HepG2 (cell line): ENCODE measurements at regions not wholly inside any gene's neighbourhood (a gene's known extent, or its start where the extent isn't known, plus 50 kb on each side); places are given as distances from the start of the nearest gene placed in this dataset.

Experiments used
- ATAC-seq: fragments of 200-7000 bp; cut with Tn5 transposase; 3 replicates; pipeline ENCODE4 v1.9.1; 2020; ENCODE audit warnings: mild to moderate bottlenecking, moderate library complexity
- BruUV-seq: library from RNA; stranded (reverse); fragments of 400-500 nt; replicated peaks from 2 replicates; lab custom pipeline; 2021; lab: Mats Ljungman, UMichigan
- CTCF ChIA-PET: fragments of 300-600 bp; formaldehyde crosslinking; extraction: SDS; loops from one replicate; lab custom pipeline; 2021; ENCODE audit warnings: low total read pairs, inconsistent platforms, low intra/inter-chr PET ratio; lab: Yijun Ruan, JAX
- POLR2A ChIA-PET: fragments of 350-600 bp; sonication (Branson Sonifier 250); formaldehyde crosslinking; loops from one replicate; lab custom pipeline; 2020; ENCODE audit warnings: antibody characterized with exemption, inconsistent platforms; lab: Yijun Ruan, JAX
- DNase-seq: peaks from one replicate; pipeline ENCODE4 v3.0.0-alpha.2; 2015; ENCODE audit warnings: low spot score
- FAIRE-seq: peaks from 3 replicates; lab custom pipeline; 2011; peaks lifted over from hg19 to GRCh38; lab: Jason Lieb, UNC
- H2AFZ ChIP-seq: one replicate; pipeline ENCODE4 v1.6.1; 2011; ENCODE audit warnings: low read length, inconsistent platforms
- H3K27ac ChIP-seq: fragments of 300-600 bp; 3 replicates; pipeline ENCODE4 v1.8.0; 2011; ENCODE audit warnings: mixed run types, mild to moderate bottlenecking, mixed read lengths, low read length, inconsistent platforms; ENCODE audit not compliant: insufficient read depth; ENCODE audit errors: extremely low read length
- H3K27me3 ChIP-seq, 2 experiments: fragments of 200-600 bp in 1 of 2; 2 replicates in 1 of 2; 3 replicates in 1 of 2; pipeline versions ENCODE4 v1.6.0 to v1.8.0; 2011; ENCODE audit warnings: low read length in 2 of 2, mild to moderate bottlenecking in 2 of 2, moderate library complexity in 2 of 2, inconsistent platforms in 1 of 2; ENCODE audit not compliant: insufficient read depth in 2 of 2, control insufficient read depth in 1 of 2
- H3K36me3 ChIP-seq, 2 experiments: fragments of 200-600 bp in 1 of 2; replicated peaks in 1 of 2; 2 replicates in 1 of 2; 3 replicates in 1 of 2; pipeline versions ENCODE4 v1.5.1 to v1.8.0; 2011; ENCODE audit warnings: low read length in 2 of 2, inconsistent platforms in 1 of 2; ENCODE audit not compliant: insufficient read depth in 2 of 2, control insufficient read depth in 1 of 2
- H3K4me1 ChIP-seq: 2 replicates; pipeline ENCODE4 v1.5.1; 2012; ENCODE audit warnings: low read length, inconsistent platforms; ENCODE audit not compliant: insufficient read depth
- H3K4me2 ChIP-seq: 2 replicates; pipeline ENCODE4 v1.6.0; 2011; ENCODE audit warnings: low read depth, low read length, inconsistent platforms
- H3K4me3 ChIP-seq, 3 experiments: fragments of 200-600 bp in 1 of 3; sonication (generic), shearing (Covaris generic) in 1 of 3; replicated peaks in 1 of 3; 2 replicates each; pipeline ENCODE4 v1.5.1; 2011 to 2016; ENCODE audit warnings: low read length in 3 of 3, inconsistent platforms in 2 of 3, low read depth in 2 of 3, mild to moderate bottlenecking in 2 of 3, control low read depth in 1 of 3, mixed read lengths in 1 of 3; ENCODE audit not compliant: insufficient read depth in 1 of 3
- H3K79me2 ChIP-seq: one replicate; pipeline ENCODE4 v1.6.1; 2011; ENCODE audit warnings: low read length, inconsistent platforms; ENCODE audit not compliant: insufficient read depth
- H3K9ac ChIP-seq: 2 replicates; pipeline ENCODE4 v1.6.0; 2011; ENCODE audit warnings: mild to moderate bottlenecking, low read depth, low read length, inconsistent platforms; ENCODE audit not compliant: insufficient read depth
- H3K9me3 ChIP-seq: 2 replicates; pipeline ENCODE4 v1.5.1; 2012; ENCODE audit warnings: mild to moderate bottlenecking, low read length
- H4K20me1 ChIP-seq: 2 replicates; pipeline ENCODE4 v1.6.0; 2011; ENCODE audit warnings: inconsistent platforms, mild to moderate bottlenecking, low read length, moderate library complexity; ENCODE audit not compliant: insufficient read depth
- ATF1 ChIP-seq: IDR thresholded peaks from 2 replicates; pipeline ENCODE4 v1.6.1; 2016; ENCODE audit warnings: mild to moderate bottlenecking, control low read depth
- FOXJ3 ChIP-seq: sonication (generic); formaldehyde crosslinking; IDR thresholded peaks from 2 replicates; pipeline ENCODE4 v1.4.0; 2020; ENCODE audit warnings: missing genetic modification reagents, mild to moderate bottlenecking, borderline replicate concordance
- JDP2 ChIP-seq: sonication (generic); formaldehyde crosslinking; IDR thresholded peaks from 2 replicates; pipeline ENCODE4 v1.8.1; 2022; ENCODE audit warnings: missing genetic modification reagents, borderline replicate concordance
- NPAS2 ChIP-seq: sonication (generic); formaldehyde crosslinking; IDR thresholded peaks from 2 replicates; pipeline ENCODE4 v1.8.0; 2022; ENCODE audit warnings: mild to moderate bottlenecking, missing genetic modification reagents, borderline replicate concordance
- NR2F1 ChIP-seq, 2 experiments: fragments of 450-650 bp in 1 of 2; formaldehyde crosslinking in 1 of 2; IDR thresholded peaks; 2 replicates each; pipeline versions ENCODE4 v1.5.0 to v1.6.1; 2016 to 2020; ENCODE audit warnings: mild to moderate bottlenecking in 1 of 2, missing compliant biosample characterization in 1 of 2, missing genetic modification reagents in 1 of 2, moderate library complexity in 1 of 2
- TAF1 ChIP-seq: sonication (generic); formaldehyde crosslinking; IDR thresholded peaks from 2 replicates; pipeline ENCODE4 v1.4.0; 2020; ENCODE audit warnings: missing genetic modification reagents
- ZMAT3 ChIP-seq: sonication (generic); formaldehyde crosslinking; conservative IDR thresholded peaks from 2 replicates; pipeline ENCODE4 v1.7.0; 2021; ENCODE audit warnings: missing genetic modification reagents
- ZNF343 ChIP-seq: sonication (generic); formaldehyde crosslinking; IDR thresholded peaks from 2 replicates; pipeline ENCODE4 v1.4.0; 2020; ENCODE audit warnings: mild to moderate bottlenecking, missing genetic modification reagents
- ZNF556 ChIP-seq: sonication (generic); formaldehyde crosslinking; IDR thresholded peaks from 2 replicates; pipeline ENCODE4 v1.4.0; 2020; ENCODE audit warnings: mild to moderate bottlenecking, missing genetic modification reagents, borderline replicate concordance
- ZNF766 ChIP-seq: sonication (generic); formaldehyde crosslinking; IDR thresholded peaks from 2 replicates; pipeline ENCODE4 v1.5.0; 2020; ENCODE audit warnings: missing genetic modification reagents, borderline replicate concordance
- ZNF788 ChIP-seq: sonication (generic); formaldehyde crosslinking; IDR thresholded peaks from 2 replicates; pipeline ENCODE4 v1.5.0; 2020; ENCODE audit warnings: mild to moderate bottlenecking, missing genetic modification reagents, borderline replicate concordance
- in situ Hi-C: cut with HindIII; loops from 2 replicates; pipeline ENCODE4 v1.10.0; 2017; ENCODE audit warnings: low pct_unique_long_range_greater_than_20kb; ENCODE audit not compliant: extremely low pct_ligation_motif_present
- intact Hi-C: fragments of 100-400 bp; cut with micrococcal nuclease; formaldehyde crosslinking; loops from one replicate; pipeline ENCODE4 v1.10.0; 2022; ENCODE audit not compliant: unreplicated experiment
- TF ChIP-seq, protein P1 (sequence below): sonication (generic); formaldehyde crosslinking; IDR thresholded peaks from 2 replicates; pipeline ENCODE4 v1.8.1; 2023; ENCODE audit warnings: mild to moderate bottlenecking, missing genetic modification reagents
- TF ChIP-seq, protein P2 (sequence below): IDR thresholded peaks from 2 replicates; pipeline ENCODE4 v1.6.1; 2016; ENCODE audit warnings: mild to moderate bottlenecking, missing biosample characterization, missing genetic modification reagents
- TF ChIP-seq, protein P3 (sequence below): sonication (generic); formaldehyde crosslinking; IDR thresholded peaks from 2 replicates; pipeline ENCODE4 v1.4.0; 2020; ENCODE audit warnings: missing genetic modification reagents, borderline replicate concordance
- TF ChIP-seq, protein P4 (sequence below): sonication (generic); formaldehyde crosslinking; IDR thresholded peaks from 2 replicates; pipeline ENCODE4 v1.5.0; 2020; ENCODE audit warnings: missing genetic modification reagents, mild to moderate bottlenecking, borderline replicate concordance

DNA sequence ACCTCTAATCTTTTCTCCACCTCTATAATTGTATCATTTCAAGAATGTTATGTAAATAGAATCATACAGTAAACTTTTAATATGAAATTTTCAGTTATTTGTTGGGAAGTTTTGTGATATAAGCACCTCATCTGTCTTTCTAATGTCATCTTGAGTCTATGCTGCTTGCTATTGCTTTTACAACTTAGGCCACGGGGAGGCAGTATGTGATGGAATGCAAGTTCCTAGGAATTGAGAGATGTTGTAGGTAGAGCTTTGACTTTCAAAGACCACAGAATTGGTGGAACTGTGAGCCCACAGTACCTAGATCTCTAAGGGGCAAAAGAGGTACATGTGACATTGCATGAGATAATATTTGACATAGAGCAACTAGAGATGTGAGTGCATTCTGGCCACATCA lies 328.3 kb downstream of the MFSD1 start (continued):
- TF ChIP-seq, protein P1, sequence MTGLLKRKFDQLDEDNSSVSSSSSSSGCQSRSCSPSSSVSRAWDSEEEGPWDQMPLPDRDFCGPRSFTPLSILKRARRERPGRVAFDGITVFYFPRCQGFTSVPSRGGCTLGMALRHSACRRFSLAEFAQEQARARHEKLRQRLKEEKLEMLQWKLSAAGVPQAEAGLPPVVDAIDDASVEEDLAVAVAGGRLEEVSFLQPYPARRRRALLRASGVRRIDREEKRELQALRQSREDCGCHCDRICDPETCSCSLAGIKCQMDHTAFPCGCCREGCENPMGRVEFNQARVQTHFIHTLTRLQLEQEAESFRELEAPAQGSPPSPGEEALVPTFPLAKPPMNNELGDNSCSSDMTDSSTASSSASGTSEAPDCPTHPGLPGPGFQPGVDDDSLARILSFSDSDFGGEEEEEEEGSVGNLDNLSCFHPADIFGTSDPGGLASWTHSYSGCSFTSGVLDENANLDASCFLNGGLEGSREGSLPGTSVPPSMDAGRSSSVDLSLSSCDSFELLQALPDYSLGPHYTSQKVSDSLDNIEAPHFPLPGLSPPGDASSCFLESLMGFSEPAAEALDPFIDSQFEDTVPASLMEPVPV (CRISPR knock-in tag): no peak
- TF ChIP-seq ATF1 (CRISPR knock-in tag): no peak
- no peak for TF ChIP-seq FOXJ3 (CRISPR knock-in tag)
- no peak for TF ChIP-seq NPAS2 (CRISPR knock-in tag)
- no peak for TF ChIP-seq ZNF343
- TF ChIP-seq, protein P2, sequence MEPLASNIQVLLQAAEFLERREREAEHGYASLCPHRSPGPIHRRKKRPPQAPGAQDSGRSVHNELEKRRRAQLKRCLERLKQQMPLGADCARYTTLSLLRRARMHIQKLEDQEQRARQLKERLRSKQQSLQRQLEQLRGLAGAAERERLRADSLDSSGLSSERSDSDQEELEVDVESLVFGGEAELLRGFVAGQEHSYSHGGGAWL (CRISPR knock-in tag): no peak

DNA sequence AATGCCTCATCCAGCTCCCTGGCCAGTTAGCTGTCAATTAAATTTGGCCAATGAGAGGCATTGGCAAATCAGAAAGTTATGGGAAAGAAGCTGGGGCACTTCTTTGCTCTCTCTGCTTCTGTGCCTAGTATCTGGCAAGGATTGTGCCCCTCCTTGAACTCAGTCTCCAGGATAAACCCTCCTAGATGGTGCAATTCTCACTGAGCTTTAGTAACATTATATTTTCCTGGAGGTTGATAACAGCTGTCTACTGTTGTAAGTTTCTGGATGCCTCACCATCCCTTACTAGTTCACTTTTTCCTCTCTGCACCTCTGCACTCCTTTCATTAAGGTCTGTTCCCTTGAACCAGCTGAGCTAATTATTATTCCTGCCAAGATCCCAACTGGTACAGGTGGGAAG lies 329.5 kb downstream of the MFSD1 start:
- Histone ChIP-seq H3K9ac (no peak overlapping the region), H3K36me3 (no peaks in the 10 kb centered on the region), H3K27ac (no peak overlapping the region), H3K9me3 (no peaks in the 10 kb centered on the region), H3K27me3 (no peaks in the 10 kb centered on the region), H2AFZ (no peak overlapping the region), H4K20me1 (no peaks in the 10 kb centered on the region), H3K79me2 (no peaks in the 10 kb centered on the region), H3K4me3 (no peak overlapping the region), H3K4me1 (no peaks in the 10 kb centered on the region), H3K4me2 (no peak overlapping the region)
- FAIRE-seq (no peak), ATAC-seq (no peak), DNase-seq (no peak)
- intact Hi-C loops (loop anchor here (2.0 kb wide), 1 partner anchor 121 kb away; no protein-coding TSS in a partner anchor), in situ Hi-C loops (loop anchor here (10.0 kb wide), 1 partner anchor 123 kb away; no protein-coding TSS in a partner anchor)
- BruUV-seq: no TSS peak
- POLR2A ChIA-PET: no interaction called here
- CTCF ChIA-PET: no interaction called here
- TF ChIP-seq ZNF766 (CRISPR knock-in tag) (no peak), ZMAT3 (CRISPR knock-in tag) (no peak), NR2F1 (CRISPR knock-in tag; IDR thresholded peaks at IDR 0.05) (no peak), ZNF788 (no peak), JDP2 (CRISPR knock-in tag) (no peak), ZNF556 (CRISPR knock-in tag) (no peak), TAF1 (CRISPR knock-in tag) (no peak)
- TF ChIP-seq, protein P3, sequence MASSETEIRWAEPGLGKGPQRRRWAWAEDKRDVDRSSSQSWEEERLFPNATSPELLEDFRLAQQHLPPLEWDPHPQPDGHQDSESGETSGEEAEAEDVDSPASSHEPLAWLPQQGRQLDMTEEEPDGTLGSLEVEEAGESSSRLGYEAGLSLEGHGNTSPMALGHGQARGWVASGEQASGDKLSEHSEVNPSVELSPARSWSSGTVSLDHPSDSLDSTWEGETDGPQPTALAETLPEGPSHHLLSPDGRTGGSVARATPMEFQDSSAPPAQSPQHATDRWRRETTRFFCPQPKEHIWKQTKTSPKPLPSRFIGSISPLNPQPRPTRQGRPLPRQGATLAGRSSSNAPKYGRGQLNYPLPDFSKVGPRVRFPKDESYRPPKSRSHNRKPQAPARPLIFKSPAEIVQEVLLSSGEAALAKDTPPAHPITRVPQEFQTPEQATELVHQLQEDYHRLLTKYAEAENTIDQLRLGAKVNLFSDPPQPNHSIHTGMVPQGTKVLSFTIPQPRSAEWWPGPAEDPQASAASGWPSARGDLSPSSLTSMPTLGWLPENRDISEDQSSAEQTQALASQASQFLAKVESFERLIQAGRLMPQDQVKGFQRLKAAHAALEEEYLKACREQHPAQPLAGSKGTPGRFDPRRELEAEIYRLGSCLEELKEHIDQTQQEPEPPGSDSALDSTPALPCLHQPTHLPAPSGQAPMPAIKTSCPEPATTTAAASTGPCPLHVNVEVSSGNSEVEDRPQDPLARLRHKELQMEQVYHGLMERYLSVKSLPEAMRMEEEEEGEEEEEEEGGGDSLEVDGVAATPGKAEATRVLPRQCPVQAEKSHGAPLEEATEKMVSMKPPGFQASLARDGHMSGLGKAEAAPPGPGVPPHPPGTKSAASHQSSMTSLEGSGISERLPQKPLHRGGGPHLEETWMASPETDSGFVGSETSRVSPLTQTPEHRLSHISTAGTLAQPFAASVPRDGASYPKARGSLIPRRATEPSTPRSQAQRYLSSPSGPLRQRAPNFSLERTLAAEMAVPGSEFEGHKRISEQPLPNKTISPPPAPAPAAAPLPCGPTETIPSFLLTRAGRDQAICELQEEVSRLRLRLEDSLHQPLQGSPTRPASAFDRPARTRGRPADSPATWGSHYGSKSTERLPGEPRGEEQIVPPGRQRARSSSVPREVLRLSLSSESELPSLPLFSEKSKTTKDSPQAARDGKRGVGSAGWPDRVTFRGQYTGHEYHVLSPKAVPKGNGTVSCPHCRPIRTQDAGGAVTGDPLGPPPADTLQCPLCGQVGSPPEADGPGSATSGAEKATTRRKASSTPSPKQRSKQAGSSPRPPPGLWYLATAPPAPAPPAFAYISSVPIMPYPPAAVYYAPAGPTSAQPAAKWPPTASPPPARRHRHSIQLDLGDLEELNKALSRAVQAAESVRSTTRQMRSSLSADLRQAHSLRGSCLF (CRISPR knock-in tag): no peak
- TF ChIP-seq, protein P4, sequence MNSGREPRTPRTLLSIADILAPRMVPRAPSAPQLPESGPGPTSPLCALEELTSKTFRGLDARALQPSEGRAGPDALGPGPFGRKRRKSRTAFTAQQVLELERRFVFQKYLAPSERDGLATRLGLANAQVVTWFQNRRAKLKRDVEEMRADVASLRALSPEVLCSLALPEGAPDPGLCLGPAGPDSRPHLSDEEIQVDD: no peak
